ENCODE measurements at regions not wholly inside any gene's neighbourhood (a gene's known extent, or its start where the extent isn't known, plus 50 kb on each side); places are given as distances from the start of the nearest gene placed in this dataset.

DNA sequence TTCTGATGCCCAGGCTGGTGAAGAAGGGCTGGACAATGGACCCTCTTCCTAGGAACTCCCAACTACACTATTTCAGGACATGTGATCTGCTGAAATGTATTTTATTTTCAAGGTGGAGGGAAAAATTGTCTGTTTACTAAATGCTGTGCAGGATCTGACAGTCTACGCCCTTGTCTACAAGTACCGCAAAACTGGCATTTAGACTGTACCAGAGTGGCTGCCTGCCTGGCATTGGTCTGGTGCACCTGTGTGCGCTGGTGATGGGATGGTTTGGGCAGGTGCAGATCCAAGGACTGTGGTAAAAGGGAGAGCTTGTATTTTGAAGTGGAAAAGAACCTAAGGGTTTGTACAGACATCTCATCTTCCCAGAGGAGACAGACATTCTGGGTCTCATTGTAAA, 79.7 kb downstream of the AIPL1 start:
- DNase-seq (ENCODE audit: low read depth) = no peak
- no peak overlapping the region for H3K4me3 ChIP-seq (ENCODE audit: low read depth, low read length)
- TF ChIP-seq, protein P1, sequence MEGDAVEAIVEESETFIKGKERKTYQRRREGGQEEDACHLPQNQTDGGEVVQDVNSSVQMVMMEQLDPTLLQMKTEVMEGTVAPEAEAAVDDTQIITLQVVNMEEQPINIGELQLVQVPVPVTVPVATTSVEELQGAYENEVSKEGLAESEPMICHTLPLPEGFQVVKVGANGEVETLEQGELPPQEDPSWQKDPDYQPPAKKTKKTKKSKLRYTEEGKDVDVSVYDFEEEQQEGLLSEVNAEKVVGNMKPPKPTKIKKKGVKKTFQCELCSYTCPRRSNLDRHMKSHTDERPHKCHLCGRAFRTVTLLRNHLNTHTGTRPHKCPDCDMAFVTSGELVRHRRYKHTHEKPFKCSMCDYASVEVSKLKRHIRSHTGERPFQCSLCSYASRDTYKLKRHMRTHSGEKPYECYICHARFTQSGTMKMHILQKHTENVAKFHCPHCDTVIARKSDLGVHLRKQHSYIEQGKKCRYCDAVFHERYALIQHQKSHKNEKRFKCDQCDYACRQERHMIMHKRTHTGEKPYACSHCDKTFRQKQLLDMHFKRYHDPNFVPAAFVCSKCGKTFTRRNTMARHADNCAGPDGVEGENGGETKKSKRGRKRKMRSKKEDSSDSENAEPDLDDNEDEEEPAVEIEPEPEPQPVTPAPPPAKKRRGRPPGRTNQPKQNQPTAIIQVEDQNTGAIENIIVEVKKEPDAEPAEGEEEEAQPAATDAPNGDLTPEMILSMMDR (IDR thresholded peaks at IDR 0.05; ENCODE audit: low read depth, low read length) = no peak
- TF ChIP-seq MYC (IDR thresholded peaks at IDR 0.05; ENCODE audit: low read depth, low read length) = no peak
- TF ChIP-seq, protein P2, sequence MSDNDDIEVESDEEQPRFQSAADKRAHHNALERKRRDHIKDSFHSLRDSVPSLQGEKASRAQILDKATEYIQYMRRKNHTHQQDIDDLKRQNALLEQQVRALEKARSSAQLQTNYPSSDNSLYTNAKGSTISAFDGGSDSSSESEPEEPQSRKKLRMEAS (IDR thresholded peaks at IDR 0.05; ENCODE audit: low read depth, low read length) = no peak
- no peak for TF ChIP-seq POLR2A (IDR thresholded peaks at IDR 0.05; ENCODE audit: extremely low read depth, insufficient read length)

DNA sequence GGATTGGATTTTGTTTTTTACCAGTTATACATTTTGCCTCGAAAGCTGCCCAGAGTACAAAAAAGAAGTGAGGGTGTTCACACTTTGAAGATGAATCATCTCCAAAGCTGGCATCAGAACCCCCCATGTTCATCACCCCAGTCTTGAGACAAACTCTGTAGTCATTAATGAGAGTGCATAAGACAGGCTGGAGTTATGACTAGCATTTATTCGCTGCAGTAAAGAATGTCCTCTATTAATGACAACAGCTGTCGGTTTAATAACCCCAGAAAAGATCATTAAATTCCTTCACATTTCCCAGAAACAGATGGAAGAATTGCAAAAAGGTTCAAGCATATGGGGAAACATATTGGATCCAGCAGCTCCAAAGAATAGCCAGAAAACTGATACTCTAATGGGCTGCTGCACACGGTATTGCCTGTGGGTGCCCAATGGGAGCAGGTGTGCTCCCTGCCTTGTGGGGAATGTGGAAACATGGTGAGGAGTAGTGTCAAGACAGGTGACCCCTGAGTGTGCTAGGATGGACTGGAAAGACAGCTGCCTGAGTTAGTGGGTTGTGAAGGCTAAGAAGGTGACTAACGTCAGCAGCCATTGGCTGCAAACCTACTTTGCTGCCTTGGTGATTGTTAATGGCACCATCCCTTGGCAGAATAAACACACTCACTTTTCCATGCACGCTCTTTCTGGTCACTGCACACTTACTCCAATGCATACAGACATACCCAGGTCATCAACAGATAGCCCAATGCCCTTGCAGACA, 81.9 kb downstream of the AIPL1 start:
- TF ChIP-seq, protein P2 (IDR thresholded peaks at IDR 0.05; ENCODE audit: low read depth, low read length) = no peak
- TF ChIP-seq MYC (IDR thresholded peaks at IDR 0.05; ENCODE audit: low read depth, low read length) (no peak), POLR2A (IDR thresholded peaks at IDR 0.05; ENCODE audit: extremely low read depth, insufficient read length) (no peak)
- TF ChIP-seq, protein P1 (IDR thresholded peaks at IDR 0.05; ENCODE audit: low read depth, low read length) = no peak
- H3K4me3 ChIP-seq (ENCODE audit: low read depth, low read length) = no peak overlapping the region
- DNase-seq (ENCODE audit: low read depth) = no peak

DNA sequence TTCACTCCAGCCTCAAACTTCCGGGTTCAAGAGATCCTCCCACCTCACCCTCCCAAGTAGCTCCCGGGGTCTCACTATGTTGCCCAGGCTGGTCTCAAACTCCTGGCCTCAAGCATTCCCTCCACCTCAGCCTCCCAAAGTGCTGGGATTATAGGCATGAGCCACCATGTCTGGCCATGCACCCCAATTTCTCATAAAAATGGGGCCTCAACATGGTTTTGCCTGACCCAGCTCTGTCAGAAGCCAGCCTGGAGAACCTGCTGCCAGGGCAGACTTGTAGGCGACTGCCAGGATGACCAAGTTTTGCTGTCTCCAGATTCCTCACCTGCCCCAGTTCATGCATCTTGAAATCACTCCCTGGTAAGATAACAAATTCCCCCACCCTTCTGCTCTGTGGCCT, 82.9 kb downstream of the AIPL1 start:
- no peak overlapping the region for H3K4me3 ChIP-seq (ENCODE audit: low read depth, low read length)
- TF ChIP-seq MYC (IDR thresholded peaks at IDR 0.05; ENCODE audit: low read depth, low read length) (no peak), POLR2A (IDR thresholded peaks at IDR 0.05; ENCODE audit: extremely low read depth, insufficient read length) (no peak)
- TF ChIP-seq, protein P1 (IDR thresholded peaks at IDR 0.05; ENCODE audit: low read depth, low read length) = no peak
- TF ChIP-seq, protein P2 (IDR thresholded peaks at IDR 0.05; ENCODE audit: low read depth, low read length) = no peak
- no peak for DNase-seq (ENCODE audit: low read depth)

GRCh38 chr17:6350806-6351205, 84.1 kb downstream of the AIPL1 start:
- no peak for DNase-seq (ENCODE audit: low read depth)
- TF ChIP-seq POLR2A (IDR thresholded peaks at IDR 0.05; ENCODE audit: extremely low read depth, insufficient read length) = no peak
- TF ChIP-seq, protein P2 (IDR thresholded peaks at IDR 0.05; ENCODE audit: low read depth, low read length) = no peak
- TF ChIP-seq, protein P1 (IDR thresholded peaks at IDR 0.05; ENCODE audit: low read depth, low read length) = no peak
- no peak for TF ChIP-seq MYC (IDR thresholded peaks at IDR 0.05; ENCODE audit: low read depth, low read length)
- H3K4me3 ChIP-seq (ENCODE audit: low read depth, low read length) = no peak overlapping the region

DNA sequence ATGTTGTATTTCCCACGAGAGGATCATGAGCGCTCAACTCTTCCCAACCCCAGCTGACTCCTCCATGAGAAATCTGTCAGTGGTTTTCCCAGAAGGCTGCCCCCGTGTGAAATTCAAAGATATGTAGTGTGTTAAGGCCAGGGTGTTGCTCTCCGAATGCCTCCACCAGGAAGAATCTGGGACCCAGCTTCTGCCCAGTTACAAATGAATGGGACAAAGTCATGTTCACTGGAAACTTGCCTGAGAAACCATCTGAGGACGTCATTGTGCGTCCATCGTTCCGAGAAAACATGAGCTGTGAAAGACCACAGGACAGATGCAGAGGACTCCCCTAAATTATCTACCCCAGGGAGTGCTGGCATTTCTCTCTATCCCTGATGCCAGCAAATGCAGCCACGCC, 86.0 kb downstream of the AIPL1 start:
- H3K4me3 ChIP-seq (ENCODE audit: low read depth, low read length) = no peak overlapping the region
- TF ChIP-seq, protein P1 (IDR thresholded peaks at IDR 0.05; ENCODE audit: low read depth, low read length) = no peak
- TF ChIP-seq MYC (IDR thresholded peaks at IDR 0.05; ENCODE audit: low read depth, low read length) (no peak), POLR2A (IDR thresholded peaks at IDR 0.05; ENCODE audit: extremely low read depth, insufficient read length) (no peak)
- TF ChIP-seq, protein P2 (IDR thresholded peaks at IDR 0.05; ENCODE audit: low read depth, low read length) = no peak
- no peak for DNase-seq (ENCODE audit: low read depth)

Data from NB4 (cell line).